ENCODE measurements at regions not wholly inside any gene's neighbourhood (a gene's known extent, or its start where the extent isn't known, plus 50 kb on each side); places are given as distances from the start of the nearest gene placed in this dataset.
A peak's percentile ranks its signal among the peaks of the same experiment; 100 is the strongest.

GRCh38 chr6:73989428-73989827 lies 293.4 kb downstream of the CD109 start:
- no peaks in the 10 kb centered on the region for H3K27me3 Mint-ChIP-seq (ENCODE audit: low read depth, unreplicated experiment)
- H3K4me3 Mint-ChIP-seq (ENCODE audit: unreplicated experiment), result no peak overlapping the region
- H3K36me3 ChIP-seq (ENCODE audit: insufficient read depth, low read length), result no peaks in the 10 kb centered on the region
- no peaks in the 10 kb centered on the region for H3K36me3 Mint-ChIP-seq (ENCODE audit: low read depth, unreplicated experiment)
- no peak overlapping the region for H3K4me3 ChIP-seq (ENCODE audit: insufficient read depth, low read depth, low read length)
- no peak overlapping the region for H3K27ac ChIP-seq (ENCODE audit: low read depth, low read length)
- peaks cover 3% of the 10 kb centered on the region for H3K4me1 Mint-ChIP-seq (ENCODE audit: low read depth, unreplicated experiment)
- H4K20me1 ChIP-seq (ENCODE audit: insufficient read depth, low read length), result no peaks in the 10 kb centered on the region
- no peaks in the 10 kb centered on the region for H3K27me3 ChIP-seq (ENCODE audit: insufficient read depth, low read length)
- H3K9ac ChIP-seq (ENCODE audit: low read length), result no peak overlapping the region
- no peak overlapping the region for H3K27ac Mint-ChIP-seq (ENCODE audit: unreplicated experiment)
- DNase-seq (ENCODE audit: low read depth), result no peak
- H3K9me3 ChIP-seq (ENCODE audit: insufficient read depth, low read depth, low read length), result no peaks in the 10 kb centered on the region
- H2AFZ ChIP-seq (ENCODE audit: low read depth, low read length), result no peak overlapping the region
- H3K4me1 ChIP-seq (ENCODE audit: insufficient read depth, low read length), result no peaks in the 10 kb centered on the region
- FAIRE-seq, result no peak
- no peak overlapping the region for H3K4me2 ChIP-seq (ENCODE audit: low read length)
- no peaks in the 10 kb centered on the region for H3K9me3 Mint-ChIP-seq (ENCODE audit: unreplicated experiment)
- no peaks in the 10 kb centered on the region for H3K79me2 ChIP-seq (ENCODE audit: insufficient read depth, low read length)
- TF ChIP-seq CTCF (IDR thresholded peaks at IDR 0.05; ENCODE audit: insufficient read depth, low read depth, low read length), result no peak

GRCh38 chr6:73985891-73986290 lies 289.9 kb downstream of the CD109 start:
- no peaks in the 10 kb centered on the region for H3K27me3 Mint-ChIP-seq (ENCODE audit: low read depth, unreplicated experiment)
- Histone ChIP-seq H3K4me1 (ENCODE audit: insufficient read depth, low read length) (no peaks in the 10 kb centered on the region), H3K9ac (ENCODE audit: low read length) (no peak overlapping the region), H4K20me1 (ENCODE audit: insufficient read depth, low read length) (no peaks in the 10 kb centered on the region), H3K4me2 (ENCODE audit: low read length) (no peak overlapping the region), H3K36me3 (ENCODE audit: insufficient read depth, low read length) (no peaks in the 10 kb centered on the region), H3K27me3 (ENCODE audit: insufficient read depth, low read length) (no peaks in the 10 kb centered on the region), H3K9me3 (ENCODE audit: insufficient read depth, low read depth, low read length) (no peaks in the 10 kb centered on the region), H3K4me3 (ENCODE audit: insufficient read depth, low read depth, low read length) (no peak overlapping the region), H2AFZ (ENCODE audit: low read depth, low read length) (no peak overlapping the region), H3K27ac (ENCODE audit: low read depth, low read length) (no peak overlapping the region), H3K79me2 (ENCODE audit: insufficient read depth, low read length) (no peaks in the 10 kb centered on the region)
- H3K4me3 Mint-ChIP-seq (ENCODE audit: unreplicated experiment), result no peak overlapping the region
- no peak for TF ChIP-seq EZH2 (IDR thresholded peaks at IDR 0.05; ENCODE audit: insufficient read depth, low read length)
- no peak for TF ChIP-seq CTCF (IDR thresholded peaks at IDR 0.05; ENCODE audit: insufficient read depth, low read depth, low read length)
- H3K9me3 Mint-ChIP-seq (ENCODE audit: unreplicated experiment), result peaks cover 2% of the 10 kb centered on the region
- peaks cover 20% of the 10 kb centered on the region for H3K4me1 Mint-ChIP-seq (ENCODE audit: low read depth, unreplicated experiment)
- peak; percentile 5 for DNase-seq (ENCODE audit: low read depth)
- no peaks in the 10 kb centered on the region for H3K36me3 Mint-ChIP-seq (ENCODE audit: low read depth, unreplicated experiment)
- FAIRE-seq, result peak; percentile 86
- H3K27ac Mint-ChIP-seq (ENCODE audit: unreplicated experiment), result no peak overlapping the region

- H3K36me3 Mint-ChIP-seq (ENCODE audit: low read depth, unreplicated experiment), result no peaks in the 10 kb centered on the region
- H3K4me3 Mint-ChIP-seq (ENCODE audit: unreplicated experiment), result no peak overlapping the region
- no peak overlapping the region for H3K27ac Mint-ChIP-seq (ENCODE audit: unreplicated experiment)
These were observed 288.7 kb downstream of the CD109 start for GRCh38 chr6:73984571-73985210.

More at GRCh38 chr6:73984571-73985210, 288.7 kb downstream of the CD109 start:
- no peaks in the 10 kb centered on the region for H3K79me2 ChIP-seq (ENCODE audit: insufficient read depth, low read length)
- H3K4me1 Mint-ChIP-seq (ENCODE audit: low read depth, unreplicated experiment), result peaks cover 20% of the 10 kb centered on the region
- no peaks in the 10 kb centered on the region for H3K27me3 ChIP-seq (ENCODE audit: insufficient read depth, low read length)
- H3K4me1 ChIP-seq (ENCODE audit: insufficient read depth, low read length), result no peaks in the 10 kb centered on the region
- H3K9ac ChIP-seq (ENCODE audit: low read length), result no peak overlapping the region
- H3K27me3 Mint-ChIP-seq (ENCODE audit: low read depth, unreplicated experiment), result no peaks in the 10 kb centered on the region
- no peak overlapping the region for H2AFZ ChIP-seq (ENCODE audit: low read depth, low read length)
- no peaks in the 10 kb centered on the region for H3K36me3 ChIP-seq (ENCODE audit: insufficient read depth, low read length)
- no peaks in the 10 kb centered on the region for H3K9me3 ChIP-seq (ENCODE audit: insufficient read depth, low read depth, low read length)
- H3K4me3 ChIP-seq (ENCODE audit: insufficient read depth, low read depth, low read length), result no peak overlapping the region
- no peak overlapping the region for H3K4me2 ChIP-seq (ENCODE audit: low read length)
- H4K20me1 ChIP-seq (ENCODE audit: insufficient read depth, low read length), result no peaks in the 10 kb centered on the region
- TF ChIP-seq EZH2 (IDR thresholded peaks at IDR 0.05; ENCODE audit: insufficient read depth, low read length), result no peak
- no peak for TF ChIP-seq CTCF (IDR thresholded peaks at IDR 0.05; ENCODE audit: insufficient read depth, low read depth, low read length)
- DNase-seq (ENCODE audit: low read depth) (peak; percentile 16), FAIRE-seq (peak; percentile 26)
- H3K27ac ChIP-seq (ENCODE audit: low read depth, low read length), result no peak overlapping the region
- H3K9me3 Mint-ChIP-seq (ENCODE audit: unreplicated experiment), result peaks cover 2% of the 10 kb centered on the region

All from astrocyte (in vitro differentiated cells and primary cell).